GM23338 (cell line): ENCODE measurements at regions not wholly inside any gene's neighbourhood (a gene's known extent, or its start where the extent isn't known, plus 50 kb on each side); places are given as distances from the start of the nearest gene placed in this dataset.

Source experiments
- ATAC-seq: fragments of 200-7000 bp; cut with Tn5 transposase; 3 replicates; pipeline ENCODE4 v1.9.1; 2020
- DNase-seq: peaks from one replicate; pipeline ENCODE4 v3.0.0-alpha.2; 2015; ENCODE audit warnings: low spot score
- H2AFZ ChIP-seq: fragments of 200-600 bp; sonication (generic); 2 replicates; pipeline ENCODE4 v1.8.0; 2016; ENCODE audit warnings: antibody characterized with exemption, mild to moderate bottlenecking, moderate library complexity
- H3F3A ChIP-seq: fragments of 200-600 bp; sonication (generic); replicated peaks from 2 replicates; pipeline ENCODE4 v1.8.0; 2017; ENCODE audit warnings: antibody characterized with exemption, mixed run types, low read depth
- H3K27ac ChIP-seq: fragments of 200-600 bp; sonication (generic); 2 replicates; pipeline ENCODE4 v1.6.1; 2016; ENCODE audit warnings: low read depth
- H3K27me3 ChIP-seq: fragments of 200-600 bp; sonication (generic); 2 replicates; pipeline ENCODE4 v1.8.0; 2016; ENCODE audit warnings: mild to moderate bottlenecking, mixed run types, moderate library complexity; ENCODE audit not compliant: insufficient read depth
- H3K36me3 ChIP-seq: fragments of 200-600 bp; sonication (generic); 2 replicates; pipeline ENCODE4 v1.8.0; 2016; ENCODE audit warnings: mild to moderate bottlenecking; ENCODE audit not compliant: insufficient read depth
- H3K4me1 ChIP-seq: fragments of 200-600 bp; sonication (generic); 2 replicates; pipeline ENCODE4 v1.8.0; 2016; ENCODE audit warnings: mild to moderate bottlenecking, moderate library complexity; ENCODE audit not compliant: insufficient read depth
- H3K4me2 ChIP-seq: fragments of 200-600 bp; sonication (generic); 2 replicates; pipeline ENCODE4 v1.7.1; 2017; ENCODE audit warnings: mixed run types
- H3K4me3 ChIP-seq: fragments of 200-600 bp; sonication (generic); 2 replicates; pipeline ENCODE4 v1.6.1; 2016; ENCODE audit warnings: mixed run types
- H3K79me2 ChIP-seq: fragments of 200-600 bp; sonication (generic); replicated peaks from 2 replicates; pipeline ENCODE4 v1.8.0; 2017; ENCODE audit warnings: mild to moderate bottlenecking; ENCODE audit not compliant: insufficient read depth
- H3K9me2 ChIP-seq: fragments of 200-600 bp; sonication (generic); 2 replicates; pipeline ENCODE4 v1.8.0; 2017; ENCODE audit not compliant: insufficient read depth
- H4K20me1 ChIP-seq: fragments of 200-600 bp; sonication (generic); replicated peaks from 2 replicates; pipeline ENCODE4 v1.8.0; 2017; ENCODE audit warnings: mild to moderate bottlenecking; ENCODE audit not compliant: insufficient read depth
- H3K27ac Mint-ChIP-seq: 2 replicates; pipeline ENCODE4 v1.8.0; 2020; ENCODE audit warnings: inconsistent platforms, mild to moderate bottlenecking, moderate library complexity, mixed read lengths
- H3K27me3 Mint-ChIP-seq: 3 replicates; pipeline ENCODE4 v1.8.0; 2022; ENCODE audit warnings: low read depth, mild to moderate bottlenecking, moderate library complexity, mixed read lengths, inconsistent platforms; ENCODE audit not compliant: insufficient read depth, poor library complexity
- H3K36me3 Mint-ChIP-seq: 3 replicates; pipeline ENCODE4 v1.8.0; 2021; ENCODE audit warnings: low read depth, mild to moderate bottlenecking, inconsistent platforms, moderate library complexity, mixed read lengths
- H3K4me1 Mint-ChIP-seq: 3 replicates; pipeline ENCODE4 v1.8.0; 2020; ENCODE audit warnings: mild to moderate bottlenecking, inconsistent platforms, mixed read lengths
- H3K4me3 Mint-ChIP-seq: 3 replicates; pipeline ENCODE4 v1.8.0; 2021; ENCODE audit warnings: moderate library complexity, mild to moderate bottlenecking, inconsistent platforms, mixed read lengths
- H3K9me3 Mint-ChIP-seq: 3 replicates; pipeline ENCODE4 v1.8.0; 2020; ENCODE audit warnings: moderate library complexity, mild to moderate bottlenecking, inconsistent platforms, mixed read lengths
- CREB1 ChIP-seq: fragments of 250-450 bp; sonication (Bioruptor Pico); IDR thresholded peaks from 2 replicates; pipeline ENCODE4 v1.5.0; 2020; ENCODE audit warnings: low read depth, mild to moderate bottlenecking, moderate library complexity
- ETS1 ChIP-seq: IDR thresholded peaks from 2 replicates; pipeline ENCODE4 v1.6.1; 2016; ENCODE audit warnings: antibody characterized with exemption
- EZH2 ChIP-seq: fragments of 200-600 bp; sonication (generic); IDR thresholded peaks from one replicate; pipeline ENCODE4 v1.8.0; 2017; ENCODE audit warnings: antibody characterized with exemption, mild to moderate bottlenecking, low read depth; ENCODE audit not compliant: unreplicated experiment
- EZH2phosphoT487 ChIP-seq: fragments of 200-600 bp; sonication (generic); IDR thresholded peaks from one replicate; pipeline ENCODE4 v1.8.1; 2018; ENCODE audit warnings: antibody characterized with exemption; ENCODE audit not compliant: unreplicated experiment
- JUNB ChIP-seq: IDR thresholded peaks from one replicate; pipeline ENCODE4 v1.6.1; 2016; ENCODE audit warnings: antibody characterized with exemption; ENCODE audit not compliant: unreplicated experiment
- NANOG ChIP-seq: IDR thresholded peaks from 2 replicates; pipeline ENCODE4 v1.6.1; 2016; ENCODE audit warnings: antibody characterized with exemption, borderline replicate concordance
- POLR2AphosphoS5 ChIP-seq: IDR thresholded peaks from 2 replicates; pipeline ENCODE4 v1.6.1; 2016; ENCODE audit warnings: antibody characterized with exemption, low read depth
- STAT1 ChIP-seq: IDR thresholded peaks from one replicate; pipeline ENCODE4 v1.6.1; 2016; ENCODE audit warnings: antibody characterized with exemption; ENCODE audit not compliant: unreplicated experiment
- ZNF114 ChIP-seq: fragments of 250-450 bp; sonication (Bioruptor Pico); IDR thresholded peaks from 2 replicates; pipeline ENCODE4 v1.5.0; 2020; ENCODE audit warnings: mild to moderate bottlenecking, moderate library complexity
- ZNF331 ChIP-seq: fragments of 250-450 bp; sonication (Bioruptor Pico); IDR thresholded peaks from 2 replicates; pipeline ENCODE4 v1.5.0; 2020; ENCODE audit warnings: low read depth, mild to moderate bottlenecking, moderate library complexity
- ZNF462 ChIP-seq: fragments of 250-450 bp; sonication (Bioruptor Pico); IDR thresholded peaks from 2 replicates; pipeline ENCODE4 v1.5.0; 2020; ENCODE audit warnings: mild to moderate bottlenecking, moderate library complexity

GRCh38 chr22:27534720-27535125 is 266.8 kb downstream of the MN1 start (continued):
- TF ChIP-seq STAT1 (no peak), ZNF331 (no peak), CREB1 (no peak), NANOG (no peak), EZH2phosphoT487 (no peak), ZNF462 (CRISPR knock-in tag) (no peak)

- no peaks in the 10 kb centered on the region for H3K79me2 ChIP-seq
- Mint-ChIP-seq H3K27me3 (no peaks in the 10 kb centered on the region), H3K4me1 (peaks cover 23% of the 10 kb centered on the region), H3K27ac (no peak overlapping the region), H3K4me3 (no peak overlapping the region), H3K36me3 (no peaks in the 10 kb centered on the region; the same call in 2 of the 3 replicates), H3K9me3 (no peaks in the 10 kb centered on the region)
- no peaks in the 10 kb centered on the region for H3K9me2 ChIP-seq
- no peak overlapping the region for H3K4me2 ChIP-seq
- ATAC-seq, result no peak
- no peak for DNase-seq
- H2AFZ ChIP-seq, result no peak overlapping the region
- H3F3A ChIP-seq, result no peaks in the 10 kb centered on the region
- peaks cover 13% of the 10 kb centered on the region; the same call in 1 of the 2 replicates for H3K4me1 ChIP-seq
- H3K27me3 ChIP-seq, result no peaks in the 10 kb centered on the region
- no peaks in the 10 kb centered on the region for H4K20me1 ChIP-seq
- no peak overlapping the region for H3K4me3 ChIP-seq
- H3K27ac ChIP-seq, result no peak overlapping the region
- no peaks in the 10 kb centered on the region; the same call in 1 of the 2 replicates for H3K36me3 ChIP-seq
- no peak for TF ChIP-seq ETS1
- TF ChIP-seq STAT1, result no peak
- TF ChIP-seq POLR2AphosphoS5, result no peak
- no peak for TF ChIP-seq JUNB
- no peak for TF ChIP-seq EZH2
- no peak for TF ChIP-seq ZNF114 (CRISPR knock-in tag)
These were observed 266.1 kb downstream of the MN1 start for GRCh38 chr22:27535452-27535851.
